ENCODE measurements at regions not wholly inside any gene's neighbourhood (a gene's known extent, or its start where the extent isn't known, plus 50 kb on each side); places are given as distances from the start of the nearest gene placed in this dataset.

- Histone ChIP-seq H2AFZ (replicated peaks; ENCODE audit: low read length, poor library complexity) (no peak overlapping the region), H3K4me2 (ENCODE audit: low read depth, low read length) (no peak overlapping the region), H2BK20ac (ENCODE audit: low read depth, low read length) (no peak overlapping the region), H2AK5ac (ENCODE audit: low read depth, low read length) (no peak overlapping the region), H3K23ac (ENCODE audit: low read depth, low read length) (no peak overlapping the region), H3K79me1 (ENCODE audit: low read depth in 1 of 2, low read length in 2 of 2) (no peaks in the 10 kb centered on the region), H3K9me1 (ENCODE audit: insufficient read depth, low read length) (no peaks in the 10 kb centered on the region), H3K18ac (ENCODE audit: low read depth, low read length) (no peak overlapping the region), H3K4me3 (ENCODE audit: insufficient read depth, low read depth, low read length) (no peak overlapping the region), H3K9ac (ENCODE audit: low read depth, low read length) (no peak overlapping the region), H4K8ac (ENCODE audit: low read depth in 2 of 2, low read length in 2 of 2) (no peak overlapping the region), H2BK5ac (ENCODE audit: low read depth, low read length, poor library complexity, severe bottlenecking) (no peak overlapping the region), H3K27ac (ENCODE audit: insufficient read depth, low read length) (no peak overlapping the region), H3K27me3 (ENCODE audit: control insufficient read depth, insufficient read depth, low read length) (no peaks in the 10 kb centered on the region), H4K5ac (ENCODE audit: low read depth, low read length) (no peak overlapping the region), H2BK15ac (ENCODE audit: low read depth, low read length) (no peak overlapping the region), H2AK9ac (replicated peaks; ENCODE audit: low read depth, low read length, poor library complexity) (no peak overlapping the region), H3K14ac (replicated peaks; ENCODE audit: low read depth, low read length) (no peak overlapping the region), H4K91ac (ENCODE audit: insufficient read depth, low read depth, low read length) (no peak overlapping the region), H3K4me1 (ENCODE audit: control insufficient read depth, insufficient read depth, low read length) (no peaks in the 10 kb centered on the region), H4K20me1 (ENCODE audit: insufficient read depth, low read length) (no peaks in the 10 kb centered on the region), H3K36me3 (ENCODE audit: control insufficient read depth, insufficient read depth, low read length) (no peaks in the 10 kb centered on the region), H2BK120ac (ENCODE audit: low read depth, low read length) (no peak overlapping the region), H3K56ac (ENCODE audit: extremely low read depth, insufficient read depth, low read length) (no peak overlapping the region), H3K9me3 (ENCODE audit: control insufficient read depth, insufficient read depth, low read length) (peaks cover 2% of the 10 kb centered on the region; the same call in 1 of the 2 replicates), H3K4ac (ENCODE audit: low read depth, low read length) (no peak overlapping the region)
- ATAC-seq (ENCODE audit: low read depth) (no peak), DNase-seq (no peak)
- intact Hi-C loops (cut with micrococcal nuclease) (no loop called here), dilution Hi-C loops (cut with HindIII; ENCODE audit: low sequenced_read_pairs, unreplicated experiment) (no loop called here), in situ Hi-C loops (cut with MboI; ENCODE audit: low sequenced_read_pairs) (no loop called here)
- no CpG with 5 or more reads among the region's 1 CpG for WGBS, 2 experiments (ENCODE audit: extremely low coverage in 2 of 2, insufficient read length in 1 of 2)
- BruUV-seq (replicated peaks): no TSS peak
- POLR2A ChIA-PET (ENCODE audit: unreplicated experiment): no interaction called here
- CTCF ChIA-PET: no interaction called here
- TF ChIP-seq FOS (IDR thresholded peaks at IDR 0.05; ENCODE audit: low read depth, low read length) (no peak), BHLHE40 (IDR thresholded peaks at IDR 0.05; ENCODE audit: low read depth, low read length) (no peak), NFE2L2 (IDR thresholded peaks at IDR 0.05; ENCODE audit: low read depth, low read length) (no peak), MAFK (IDR thresholded peaks at IDR 0.05; ENCODE audit: low read depth, low read length) (no peak), MXI1 (IDR thresholded peaks at IDR 0.05; ENCODE audit: borderline replicate concordance, low read depth, low read length) (no peak), SMC3 (IDR thresholded peaks at IDR 0.05; ENCODE audit: low read depth, low read length) (no peak), RCOR1 (IDR thresholded peaks at IDR 0.05; ENCODE audit: insufficient replicate concordance, low read length) (no peak), CEBPB (IDR thresholded peaks at IDR 0.05; ENCODE audit: low read depth, low read length) (no peak), RAD21 (IDR thresholded peaks at IDR 0.05; ENCODE audit: low read length) (no peak), RFX5 (IDR thresholded peaks at IDR 0.05; ENCODE audit: low read depth, low read length) (no peak)
- TF ChIP-seq, protein P1, sequence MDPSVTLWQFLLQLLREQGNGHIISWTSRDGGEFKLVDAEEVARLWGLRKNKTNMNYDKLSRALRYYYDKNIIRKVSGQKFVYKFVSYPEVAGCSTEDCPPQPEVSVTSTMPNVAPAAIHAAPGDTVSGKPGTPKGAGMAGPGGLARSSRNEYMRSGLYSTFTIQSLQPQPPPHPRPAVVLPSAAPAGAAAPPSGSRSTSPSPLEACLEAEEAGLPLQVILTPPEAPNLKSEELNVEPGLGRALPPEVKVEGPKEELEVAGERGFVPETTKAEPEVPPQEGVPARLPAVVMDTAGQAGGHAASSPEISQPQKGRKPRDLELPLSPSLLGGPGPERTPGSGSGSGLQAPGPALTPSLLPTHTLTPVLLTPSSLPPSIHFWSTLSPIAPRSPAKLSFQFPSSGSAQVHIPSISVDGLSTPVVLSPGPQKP (IDR thresholded peaks at IDR 0.05; ENCODE audit: borderline replicate concordance, low read depth, low read length): no peak
- TF ChIP-seq, protein P2, sequence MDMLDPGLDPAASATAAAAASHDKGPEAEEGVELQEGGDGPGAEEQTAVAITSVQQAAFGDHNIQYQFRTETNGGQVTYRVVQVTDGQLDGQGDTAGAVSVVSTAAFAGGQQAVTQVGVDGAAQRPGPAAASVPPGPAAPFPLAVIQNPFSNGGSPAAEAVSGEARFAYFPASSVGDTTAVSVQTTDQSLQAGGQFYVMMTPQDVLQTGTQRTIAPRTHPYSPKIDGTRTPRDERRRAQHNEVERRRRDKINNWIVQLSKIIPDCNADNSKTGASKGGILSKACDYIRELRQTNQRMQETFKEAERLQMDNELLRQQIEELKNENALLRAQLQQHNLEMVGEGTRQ (IDR thresholded peaks at IDR 0.05; ENCODE audit: low read depth, low read length): no peak
- TF ChIP-seq, protein P3, sequence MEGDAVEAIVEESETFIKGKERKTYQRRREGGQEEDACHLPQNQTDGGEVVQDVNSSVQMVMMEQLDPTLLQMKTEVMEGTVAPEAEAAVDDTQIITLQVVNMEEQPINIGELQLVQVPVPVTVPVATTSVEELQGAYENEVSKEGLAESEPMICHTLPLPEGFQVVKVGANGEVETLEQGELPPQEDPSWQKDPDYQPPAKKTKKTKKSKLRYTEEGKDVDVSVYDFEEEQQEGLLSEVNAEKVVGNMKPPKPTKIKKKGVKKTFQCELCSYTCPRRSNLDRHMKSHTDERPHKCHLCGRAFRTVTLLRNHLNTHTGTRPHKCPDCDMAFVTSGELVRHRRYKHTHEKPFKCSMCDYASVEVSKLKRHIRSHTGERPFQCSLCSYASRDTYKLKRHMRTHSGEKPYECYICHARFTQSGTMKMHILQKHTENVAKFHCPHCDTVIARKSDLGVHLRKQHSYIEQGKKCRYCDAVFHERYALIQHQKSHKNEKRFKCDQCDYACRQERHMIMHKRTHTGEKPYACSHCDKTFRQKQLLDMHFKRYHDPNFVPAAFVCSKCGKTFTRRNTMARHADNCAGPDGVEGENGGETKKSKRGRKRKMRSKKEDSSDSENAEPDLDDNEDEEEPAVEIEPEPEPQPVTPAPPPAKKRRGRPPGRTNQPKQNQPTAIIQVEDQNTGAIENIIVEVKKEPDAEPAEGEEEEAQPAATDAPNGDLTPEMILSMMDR (conservative IDR thresholded peaks at IDR 0.05; ENCODE audit: low read depth, low read length): no peak
Measured at GRCh38 chr4:97252615-97253154, 890.6 kb downstream of the STPG2 start.
